GM18951 (cell line): ENCODE measurements at regions not wholly inside any gene's neighbourhood (a gene's known extent, or its start where the extent isn't known, plus 50 kb on each side); places are given as distances from the start of the nearest gene placed in this dataset.

Experiments used
- POLR2A ChIP-seq: IDR thresholded peaks from 4 replicates; pipeline ENCODE4 v1.6.1; 2011; ENCODE audit warnings: mild to moderate bottlenecking; ENCODE audit not compliant: insufficient read length, insufficient read depth; ENCODE audit errors: extremely low read depth
- in situ Hi-C: fragments of 300-500 bp; cut with MboI; formaldehyde crosslinking; loops from one replicate; pipeline ENCODE4 v1.12.0; 2022; ENCODE audit warnings: low sequenced_read_pairs, mixed read lengths, inconsistent platforms; ENCODE audit not compliant: unreplicated experiment

DNA sequence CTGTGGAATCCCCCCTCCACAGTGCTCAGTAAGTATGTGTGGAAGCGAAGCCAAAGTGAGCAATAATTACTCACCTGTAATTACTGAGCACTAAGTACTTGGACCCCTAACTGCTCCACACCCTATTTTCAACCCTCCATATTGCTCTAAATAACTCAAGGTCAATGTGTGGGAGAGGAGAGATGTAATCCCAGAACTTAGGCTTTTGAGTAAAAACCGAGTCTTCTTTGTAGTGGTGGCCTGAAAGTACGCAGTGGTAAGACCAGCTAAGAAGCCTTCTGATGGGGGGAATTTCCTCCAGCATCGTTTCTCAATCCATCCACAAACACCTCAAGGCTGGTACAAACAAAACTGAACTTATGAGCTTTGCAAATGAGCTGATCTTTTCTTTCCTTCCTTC lies 551.6 kb downstream of the ZEB2 start:
- in situ Hi-C loops: no loop called here
- no peak for TF ChIP-seq POLR2A

DNA sequence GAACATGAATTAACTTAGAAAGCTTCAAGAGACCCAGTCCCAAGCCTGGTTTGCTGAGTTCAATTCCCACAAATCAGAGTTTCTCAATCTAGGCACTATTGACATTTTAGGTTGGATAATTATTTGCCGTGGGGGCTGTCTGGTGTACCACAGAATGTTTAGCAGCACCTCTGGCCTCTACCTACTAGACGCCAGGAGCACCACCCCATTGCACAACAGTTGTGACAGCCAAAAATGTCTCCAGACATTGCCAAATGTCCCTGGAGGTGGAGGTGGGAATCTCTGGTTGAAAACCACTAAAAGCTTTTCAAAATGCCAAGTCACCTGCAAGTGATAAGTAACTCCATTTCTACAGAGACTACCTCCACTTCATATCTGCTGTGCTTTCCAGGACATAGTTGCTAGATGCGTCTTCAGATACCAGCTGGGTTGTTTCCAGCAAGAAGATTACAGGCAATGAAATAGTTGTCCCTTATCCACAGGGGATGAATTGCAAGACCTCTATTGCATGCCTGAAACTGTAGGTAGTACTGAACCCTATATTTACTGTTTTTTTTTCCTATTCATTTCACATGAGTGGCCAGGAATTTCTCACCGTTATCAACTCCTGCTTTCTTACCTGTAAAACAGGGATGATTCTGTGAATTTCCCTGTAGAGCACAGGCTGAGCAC lies 554.3 kb downstream of the ZEB2 start:
- in situ Hi-C loops: no loop called here
- TF ChIP-seq POLR2A: no peak

DNA sequence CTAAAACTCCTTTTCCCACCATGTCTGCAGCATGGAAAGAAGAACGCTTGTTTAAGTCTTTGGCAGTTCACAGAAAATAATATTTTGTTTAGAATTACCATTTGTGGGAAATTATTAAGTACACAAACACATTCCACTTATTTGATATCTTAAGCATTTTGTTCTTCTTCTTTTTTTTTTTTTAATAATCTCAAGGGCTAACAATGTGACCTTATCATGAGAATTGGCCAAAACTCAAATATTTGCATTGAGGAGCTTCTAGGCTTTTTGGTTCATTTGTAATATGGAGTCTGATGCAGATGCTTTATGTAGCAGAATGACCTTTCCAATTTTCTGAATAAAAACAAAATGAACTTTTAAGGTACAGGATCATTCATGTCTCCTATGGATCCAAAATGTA lies 555.0 kb downstream of the ZEB2 start:
- TF ChIP-seq POLR2A: no peak
- in situ Hi-C loops: no loop called here

DNA sequence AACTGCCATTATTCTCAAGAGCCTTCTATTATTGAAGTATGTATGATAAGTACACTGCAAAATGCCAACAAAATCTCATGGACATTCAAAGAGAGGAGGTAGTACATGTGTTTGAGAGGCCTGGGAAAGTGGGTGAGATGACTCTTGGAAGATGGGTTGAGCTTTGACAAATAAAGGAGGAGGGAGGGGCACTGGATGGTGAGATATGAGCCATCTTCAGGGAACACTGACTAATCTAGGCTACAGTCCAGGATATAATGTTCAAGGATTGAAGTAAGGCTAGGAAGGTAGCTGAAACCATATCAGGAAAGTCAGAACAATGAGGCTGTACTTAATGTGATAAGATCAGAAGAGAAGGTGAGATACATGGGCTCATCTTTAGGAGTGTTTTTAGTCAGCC lies 559.7 kb downstream of the ZEB2 start:
- no peak for TF ChIP-seq POLR2A
- in situ Hi-C loops: no loop called here

DNA sequence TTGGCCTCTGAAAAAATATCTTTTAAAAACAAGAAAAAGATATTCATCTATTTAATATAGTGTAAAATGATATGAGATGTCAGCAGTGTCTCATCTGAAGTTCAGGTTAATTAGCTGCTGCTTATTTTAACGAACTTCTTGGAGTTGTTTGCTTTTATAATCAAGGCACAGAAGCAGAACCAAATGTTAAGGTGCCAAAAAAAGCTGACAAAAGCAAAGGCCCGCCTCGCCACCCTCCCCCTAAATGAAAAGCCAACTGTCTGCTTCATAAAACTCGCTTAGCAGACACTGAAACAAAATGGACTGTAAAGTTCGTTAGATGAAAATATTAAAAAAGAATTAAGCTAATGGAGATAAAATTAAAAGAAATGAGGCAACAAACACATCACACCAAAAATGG lies 562.6 kb downstream of the ZEB2 start:
- no peak for TF ChIP-seq POLR2A
- in situ Hi-C loops: no loop called here

DNA sequence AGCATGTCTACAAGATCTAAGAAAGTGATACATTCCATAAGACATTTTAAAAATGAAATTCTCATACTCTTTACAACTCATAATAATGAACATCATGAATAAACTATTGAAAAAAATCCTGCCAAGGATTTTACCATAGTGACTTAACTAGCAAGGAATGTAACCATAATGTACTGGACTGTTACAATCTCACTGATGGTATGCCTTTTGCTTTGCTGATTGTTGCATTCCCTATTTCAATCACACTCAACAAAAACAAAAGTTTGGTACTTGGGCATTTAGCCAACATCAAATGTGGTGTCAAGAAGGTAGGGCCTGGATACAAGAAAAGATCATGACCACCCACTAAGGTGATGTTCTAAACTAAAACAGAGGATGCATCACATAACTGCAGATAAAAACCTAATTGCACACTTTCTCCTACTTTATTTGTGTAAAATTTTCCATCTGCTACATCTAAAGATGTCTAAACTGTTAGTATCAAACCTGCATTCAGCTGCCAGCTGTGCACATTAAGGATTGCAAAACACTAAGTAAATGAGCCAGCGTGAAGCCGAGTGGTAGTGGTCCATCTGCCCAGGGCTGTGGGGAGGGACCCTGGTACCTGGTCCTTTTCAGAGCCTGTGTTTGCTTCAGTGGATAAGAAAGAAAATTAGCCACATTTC lies 564.4 kb downstream of the ZEB2 start:
- in situ Hi-C loops: no loop called here

DNA sequence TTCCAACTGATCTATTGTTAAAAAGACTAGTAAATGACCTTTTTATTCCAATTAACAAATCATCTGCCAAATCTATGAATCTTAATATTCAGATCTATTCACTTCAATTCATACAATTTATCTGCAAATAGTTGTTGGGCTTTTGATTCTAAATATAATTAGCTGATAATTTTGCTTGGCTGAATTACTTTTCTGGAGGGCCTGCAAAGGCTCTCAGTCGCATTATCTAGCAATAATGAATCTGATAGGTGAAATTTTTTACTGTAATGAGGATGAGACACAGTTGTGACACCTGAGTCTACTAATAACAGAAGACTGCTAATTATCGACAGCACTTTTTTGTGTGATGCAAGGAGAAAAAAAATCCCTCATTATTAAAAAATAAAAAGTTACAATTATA lies 565.1 kb downstream of the ZEB2 start:
- TF ChIP-seq POLR2A: no peak
- in situ Hi-C loops: no loop called here

More for the DNA sequence above, 564.4 kb downstream of the ZEB2 start:
- no peak for TF ChIP-seq POLR2A

DNA sequence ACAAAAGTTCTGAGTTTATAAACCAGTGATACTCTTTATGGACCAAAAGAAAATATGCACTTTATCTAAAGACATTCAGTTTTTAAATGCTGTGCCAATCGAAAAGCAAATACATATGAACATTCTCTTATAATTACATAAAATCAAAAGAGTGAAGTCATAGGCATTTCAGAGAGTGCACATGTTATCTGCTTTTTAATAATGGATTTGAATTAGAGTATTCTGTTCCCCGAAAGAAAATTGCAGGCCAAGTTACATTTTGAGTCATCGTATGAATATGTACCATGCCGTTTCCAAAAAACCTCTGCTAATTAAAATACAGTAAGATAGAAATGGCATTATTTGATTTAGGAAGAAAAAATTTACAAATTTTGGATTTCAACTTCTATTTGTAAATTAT lies 565.7 kb downstream of the ZEB2 start:
- TF ChIP-seq POLR2A: no peak

DNA sequence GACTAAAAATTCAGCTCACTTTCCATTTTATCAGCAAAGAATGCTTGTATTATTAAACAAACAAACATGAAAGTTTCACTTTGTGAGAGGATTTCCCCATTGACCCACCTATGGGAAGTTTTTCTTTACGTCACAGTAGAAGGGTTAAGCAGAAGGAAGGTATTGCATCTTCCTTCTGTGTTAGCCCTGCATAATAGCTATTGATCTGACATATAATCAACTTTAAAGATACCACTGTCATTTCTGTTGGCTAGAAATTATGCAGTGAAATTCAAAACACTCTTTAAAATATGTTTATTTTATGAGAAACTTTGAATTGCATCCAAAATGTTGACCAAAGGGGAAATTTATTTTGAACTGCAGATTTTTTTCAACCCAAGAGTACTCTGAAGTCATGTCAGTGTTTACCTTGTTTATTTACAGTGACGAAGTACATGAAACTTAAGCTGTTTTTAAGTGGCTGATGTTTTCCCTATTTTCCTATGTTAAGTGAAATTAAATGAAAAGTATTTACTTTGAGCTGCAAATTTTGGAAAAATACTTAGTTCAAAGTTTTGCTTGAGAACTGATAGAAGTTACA lies 566.4 kb downstream of the ZEB2 start:
- in situ Hi-C loops: no loop called here
- no peak for TF ChIP-seq POLR2A

More for the DNA sequence above, 565.7 kb downstream of the ZEB2 start:
- in situ Hi-C loops: no loop called here

DNA sequence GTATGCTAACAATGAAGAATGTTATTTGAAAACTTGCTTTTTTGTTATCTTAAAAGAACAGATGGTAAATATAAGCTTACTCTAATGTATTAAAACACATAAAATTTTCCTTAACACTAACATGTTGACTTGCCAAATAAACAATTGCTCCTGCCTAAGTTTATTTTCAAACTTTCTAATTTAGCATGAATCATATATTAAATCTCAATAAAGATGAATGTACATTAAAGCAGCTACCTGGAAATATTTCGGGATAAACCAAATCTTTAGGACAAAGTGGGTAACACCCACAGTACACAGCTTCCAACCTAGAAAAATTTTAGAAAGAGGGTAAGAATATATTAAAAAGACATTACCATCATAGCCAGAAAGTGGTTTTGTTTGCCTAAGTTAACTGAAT lies 567.4 kb downstream of the ZEB2 start:
- in situ Hi-C loops: no loop called here
- TF ChIP-seq POLR2A: no peak

DNA sequence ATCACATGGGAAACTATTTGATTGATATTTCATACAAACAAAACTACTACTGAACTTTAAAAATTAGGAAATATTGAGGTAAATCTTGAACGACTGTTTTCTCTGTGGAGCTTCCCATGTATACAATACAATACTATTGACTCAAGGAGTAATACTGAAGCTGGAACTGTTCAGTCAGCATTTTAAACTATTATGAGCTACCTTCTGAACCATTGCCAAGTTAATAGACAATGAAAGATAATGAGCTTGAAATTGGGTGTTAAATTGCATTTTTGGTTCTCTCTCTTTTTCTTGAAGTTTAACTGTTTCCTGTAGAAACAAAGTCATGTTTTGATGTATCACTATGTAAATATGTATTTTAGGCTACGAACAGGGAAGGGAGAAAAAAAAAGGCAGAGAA lies 569.2 kb downstream of the ZEB2 start:
- no peak for TF ChIP-seq POLR2A
- in situ Hi-C loops: no loop called here

DNA sequence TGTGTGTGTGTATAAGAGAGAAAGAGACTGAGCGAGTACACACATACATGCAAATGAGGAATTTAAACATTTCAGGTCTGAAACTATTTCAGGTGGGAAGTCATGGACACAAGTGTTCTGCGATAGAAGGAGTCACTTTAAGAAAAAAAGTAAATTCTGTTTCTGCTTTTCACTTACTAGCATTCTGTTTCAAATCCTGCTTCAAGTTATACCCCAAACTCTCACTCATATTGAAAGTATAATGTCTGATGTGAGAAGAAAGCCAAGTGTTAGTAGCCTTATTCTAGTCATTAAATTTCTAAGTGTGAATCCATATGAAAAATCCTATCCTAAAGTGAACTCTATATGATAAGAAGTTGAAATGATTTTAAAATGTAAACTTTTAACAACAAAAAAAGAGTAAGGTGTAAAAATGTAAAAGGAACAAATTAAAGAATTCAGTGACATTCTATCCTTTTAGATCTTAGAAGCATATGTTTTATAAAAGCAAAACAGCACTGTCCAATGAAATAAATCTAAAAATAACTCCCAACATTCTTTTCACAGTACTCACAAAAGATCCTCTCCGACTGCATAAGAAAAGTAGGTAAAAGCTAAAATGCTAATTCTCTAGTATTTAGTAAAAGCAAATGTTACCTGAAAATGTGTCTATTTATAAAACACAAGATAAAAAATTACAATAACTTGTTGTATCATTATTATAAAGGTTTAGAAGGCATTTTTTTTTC lies 570.6 kb downstream of the ZEB2 start:
- no peak for TF ChIP-seq POLR2A
- in situ Hi-C loops: no loop called here

DNA sequence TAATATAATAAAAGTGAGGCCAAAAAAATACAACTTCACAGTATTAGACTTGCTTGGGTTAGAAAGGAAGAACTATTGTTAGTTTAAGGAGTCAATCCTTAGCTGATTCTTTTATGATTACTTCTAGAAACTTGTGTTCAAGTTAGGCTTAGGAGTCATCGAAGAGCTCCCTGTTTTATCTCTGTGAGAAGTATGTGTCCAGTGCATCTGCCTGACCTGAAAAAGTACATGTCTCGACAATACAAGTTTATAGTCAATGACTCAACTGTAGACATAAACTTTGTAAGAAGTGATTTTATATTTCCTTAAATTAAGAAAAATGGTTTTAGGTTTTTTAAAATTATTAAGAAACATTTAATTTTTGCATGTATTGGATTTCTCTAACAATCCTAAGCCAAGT lies 571.2 kb downstream of the ZEB2 start:
- TF ChIP-seq POLR2A: no peak
- in situ Hi-C loops: no loop called here
